OCI-LY1 (cell line): ENCODE measurements at regions not wholly inside any gene's neighbourhood (a gene's known extent, or its start where the extent isn't known, plus 50 kb on each side); places are given as distances from the start of the nearest gene placed in this dataset.

ENCODE experiments used
- H2AFZ ChIP-seq: fragments of 200-600 bp; sonication (generic), shearing (Covaris generic); 2 replicates; pipeline ENCODE4 v1.6.0; 2014; ENCODE audit warnings: antibody characterized with exemption, mild to moderate bottlenecking, low read length
- H3F3A ChIP-seq: fragments of 200-600 bp; sonication (generic), shearing (Covaris generic); 2 replicates; pipeline ENCODE4 v1.6.0; 2014; ENCODE audit warnings: mild to moderate bottlenecking, antibody characterized with exemption, low read length, moderate library complexity; ENCODE audit not compliant: insufficient read depth
- H3K27ac ChIP-seq: fragments of 200-600 bp; sonication (generic); 2 replicates; pipeline ENCODE4 v1.5.1; 2014; ENCODE audit warnings: low read length, mixed run types, mild to moderate bottlenecking, low read depth; ENCODE audit not compliant: poor library complexity, severe bottlenecking
- H3K27me3 ChIP-seq: fragments of 200-600 bp; sonication (generic); 2 replicates; pipeline ENCODE4 v1.6.0; 2014; ENCODE audit warnings: antibody characterized with exemption, mild to moderate bottlenecking, low read length, moderate library complexity; ENCODE audit not compliant: insufficient read depth
- H3K36me3 ChIP-seq: fragments of 200-600 bp; sonication (generic); 2 replicates; pipeline ENCODE4 v1.6.1; 2014; ENCODE audit warnings: mild to moderate bottlenecking, antibody characterized with exemption, low read length, moderate library complexity, mixed read lengths; ENCODE audit not compliant: insufficient read depth
- H3K4me1 ChIP-seq: fragments of 200-600 bp; sonication (generic); 2 replicates; pipeline ENCODE4 v1.5.1; 2014; ENCODE audit warnings: mild to moderate bottlenecking, low read length, moderate library complexity; ENCODE audit not compliant: insufficient read depth, severe bottlenecking
- H3K4me2 ChIP-seq: fragments of 200-600 bp; sonication (generic), shearing (Covaris generic); 2 replicates; pipeline ENCODE4 v1.6.1; 2014; ENCODE audit warnings: low read length
- H3K4me3 ChIP-seq: fragments of 200-600 bp; sonication (generic); 2 replicates; pipeline ENCODE4 v1.5.1; 2014; ENCODE audit warnings: low read length, low read depth, mild to moderate bottlenecking, mixed read lengths; ENCODE audit not compliant: poor library complexity, severe bottlenecking
- H3K79me2 ChIP-seq: fragments of 200-600 bp; shearing (Covaris generic); 2 replicates; pipeline ENCODE4 v1.6.1; 2016; ENCODE audit warnings: mixed run types, low read length, mixed read lengths; ENCODE audit not compliant: insufficient read depth
- H3K9ac ChIP-seq: fragments of 200-600 bp; sonication (generic), shearing (Covaris generic); 2 replicates; pipeline ENCODE4 v1.6.1; 2014; ENCODE audit warnings: mild to moderate bottlenecking, low read length, mixed read lengths
- H3K9me2 ChIP-seq: fragments of 200-600 bp; sonication (generic), shearing (Covaris generic); 2 replicates; pipeline ENCODE4 v1.6.1; 2014; ENCODE audit warnings: low read depth, mild to moderate bottlenecking, low read length, mixed read lengths
- H3K9me3 ChIP-seq: fragments of 200-600 bp; shearing (Covaris generic); 2 replicates; pipeline ENCODE4 v1.6.1; 2014; ENCODE audit warnings: low read length, mixed read lengths
- H4K20me1 ChIP-seq: fragments of 200-600 bp; sonication (generic), shearing (Covaris generic); 2 replicates; pipeline ENCODE4 v1.6.0; 2016; ENCODE audit warnings: mild to moderate bottlenecking, low read length; ENCODE audit not compliant: insufficient read depth
- CTCF ChIP-seq: fragments of 200-600 bp; sonication (generic), shearing (Covaris generic); IDR thresholded peaks from 2 replicates; pipeline ENCODE4 v1.5.1; 2017; ENCODE audit warnings: mild to moderate bottlenecking, antibody characterized with exemption, low read length, moderate library complexity, mixed read lengths
- EZH2 ChIP-seq: fragments of 200-600 bp; sonication (generic), shearing (Covaris generic); IDR thresholded peaks from 2 replicates; pipeline ENCODE4 v1.8.0; 2017; ENCODE audit warnings: borderline replicate concordance, mixed run types, mild to moderate bottlenecking, antibody characterized with exemption, low read length, moderate library complexity, mixed read lengths

- Histone ChIP-seq H3K4me3 (no peak overlapping the region), H3K4me2 (no peak overlapping the region), H3K9me2 (no peaks in the 10 kb centered on the region), H3K27ac (no peak overlapping the region), H3K79me2 (no peaks in the 10 kb centered on the region), H3K36me3 (no peaks in the 10 kb centered on the region), H3F3A (no peaks in the 10 kb centered on the region), H3K27me3 (no peaks in the 10 kb centered on the region), H3K4me1 (no peaks in the 10 kb centered on the region), H3K9ac (no peak overlapping the region), H3K9me3 (no peaks in the 10 kb centered on the region), H2AFZ (no peak overlapping the region), H4K20me1 (no peaks in the 10 kb centered on the region)
- TF ChIP-seq CTCF (no peak), EZH2 (no peak)
These were observed 58.2 kb upstream of the ALG10B start for GRCh38 chr12:38258411-38258810.
